Endothelial cell of umbilical vein (primary cell): ENCODE measurements at regions not wholly inside any gene's neighbourhood (a gene's known extent, or its start where the extent isn't known, plus 50 kb on each side); places are given as distances from the start of the nearest gene placed in this dataset.

Experiments
- EZH2 ChIP-seq: IDR thresholded peaks from 2 replicates; pipeline ENCODE4 v1.6.1; 2012; ENCODE audit warnings: borderline replicate concordance, low read depth, mild to moderate bottlenecking, moderate library complexity, low read length, inconsistent platforms; ENCODE audit not compliant: severe bottlenecking
- TF ChIP-seq, protein P1 (sequence below), 2 donors: IDR thresholded peaks; 1 replicate in 1 of 2; 2 replicates in 1 of 2; pipeline ENCODE4 v1.5.1; 2011; ENCODE audit warnings: low read length in 2 of 2, mild to moderate bottlenecking in 2 of 2, moderate library complexity in 2 of 2, control low read depth in 1 of 2, inconsistent platforms in 1 of 2, low read depth in 1 of 2; ENCODE audit not compliant: insufficient read depth in 1 of 2; ENCODE audit errors: extremely low read depth in 1 of 2

DNA sequence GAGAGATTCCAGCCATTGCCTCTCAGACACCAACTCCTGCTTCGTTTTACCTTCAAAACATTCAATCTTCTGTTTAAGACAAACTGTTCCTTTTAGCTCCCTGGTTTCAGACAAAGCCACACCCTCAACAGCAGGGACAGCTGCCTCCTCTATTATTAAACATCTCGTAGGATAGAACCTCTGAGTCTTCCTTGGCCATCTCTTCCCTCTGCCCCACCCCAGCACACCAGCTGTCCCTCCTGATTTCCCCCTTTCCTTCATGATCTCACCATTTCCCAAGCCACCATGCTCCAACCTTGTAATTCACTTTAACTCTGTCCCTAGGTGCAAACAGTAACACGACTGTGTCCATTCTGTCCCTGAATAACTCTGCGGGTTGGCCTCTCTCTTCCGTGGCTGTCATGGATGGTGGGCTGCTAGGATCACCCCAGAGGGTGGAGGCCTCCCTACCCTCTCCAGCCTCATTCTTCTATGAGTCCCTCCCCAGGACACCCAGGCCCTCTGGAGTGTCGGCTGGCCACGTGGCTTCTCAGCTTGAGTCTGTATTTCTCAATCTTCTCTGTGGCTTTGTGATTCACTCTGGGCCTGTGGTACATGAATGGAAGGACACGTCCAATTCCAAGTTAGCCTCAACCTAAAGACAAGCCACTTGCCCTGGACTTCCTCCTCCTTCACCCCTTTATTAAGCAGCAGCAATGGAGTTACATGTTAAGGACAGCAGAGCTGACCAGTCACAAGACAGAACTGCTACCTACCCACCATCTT, 349.9 kb downstream of the FBXW7 start:
- TF ChIP-seq, protein P1, sequence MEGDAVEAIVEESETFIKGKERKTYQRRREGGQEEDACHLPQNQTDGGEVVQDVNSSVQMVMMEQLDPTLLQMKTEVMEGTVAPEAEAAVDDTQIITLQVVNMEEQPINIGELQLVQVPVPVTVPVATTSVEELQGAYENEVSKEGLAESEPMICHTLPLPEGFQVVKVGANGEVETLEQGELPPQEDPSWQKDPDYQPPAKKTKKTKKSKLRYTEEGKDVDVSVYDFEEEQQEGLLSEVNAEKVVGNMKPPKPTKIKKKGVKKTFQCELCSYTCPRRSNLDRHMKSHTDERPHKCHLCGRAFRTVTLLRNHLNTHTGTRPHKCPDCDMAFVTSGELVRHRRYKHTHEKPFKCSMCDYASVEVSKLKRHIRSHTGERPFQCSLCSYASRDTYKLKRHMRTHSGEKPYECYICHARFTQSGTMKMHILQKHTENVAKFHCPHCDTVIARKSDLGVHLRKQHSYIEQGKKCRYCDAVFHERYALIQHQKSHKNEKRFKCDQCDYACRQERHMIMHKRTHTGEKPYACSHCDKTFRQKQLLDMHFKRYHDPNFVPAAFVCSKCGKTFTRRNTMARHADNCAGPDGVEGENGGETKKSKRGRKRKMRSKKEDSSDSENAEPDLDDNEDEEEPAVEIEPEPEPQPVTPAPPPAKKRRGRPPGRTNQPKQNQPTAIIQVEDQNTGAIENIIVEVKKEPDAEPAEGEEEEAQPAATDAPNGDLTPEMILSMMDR (IDR thresholded peaks at IDR 0.05; ENCODE audit: extremely low read depth in 1 of 2, insufficient read depth in 1 of 2, low read depth in 1 of 2, low read length in 2 of 2): no peak
- TF ChIP-seq EZH2: no peak
